OCI-LY7 (cell line): ENCODE measurements at regions not wholly inside any gene's neighbourhood (a gene's known extent, or its start where the extent isn't known, plus 50 kb on each side); places are given as distances from the start of the nearest gene placed in this dataset.

Experiments used
- EZH2phosphoT487 ChIP-seq: fragments of 200-600 bp; sonication (generic); IDR thresholded peaks from 2 replicates; pipeline ENCODE4 v1.6.1; 2018; ENCODE audit warnings: low read depth, borderline replicate concordance, mild to moderate bottlenecking, mixed run types, antibody characterized with exemption, low read length, moderate library complexity, mixed read lengths
- TF ChIP-seq, protein P1 (sequence below): fragments of 200-600 bp; sonication (generic); conservative IDR thresholded peaks from 2 replicates; pipeline ENCODE4 v1.5.1; 2014; ENCODE audit warnings: mild to moderate bottlenecking, antibody characterized with exemption, low read length, moderate library complexity, mixed read lengths

DNA sequence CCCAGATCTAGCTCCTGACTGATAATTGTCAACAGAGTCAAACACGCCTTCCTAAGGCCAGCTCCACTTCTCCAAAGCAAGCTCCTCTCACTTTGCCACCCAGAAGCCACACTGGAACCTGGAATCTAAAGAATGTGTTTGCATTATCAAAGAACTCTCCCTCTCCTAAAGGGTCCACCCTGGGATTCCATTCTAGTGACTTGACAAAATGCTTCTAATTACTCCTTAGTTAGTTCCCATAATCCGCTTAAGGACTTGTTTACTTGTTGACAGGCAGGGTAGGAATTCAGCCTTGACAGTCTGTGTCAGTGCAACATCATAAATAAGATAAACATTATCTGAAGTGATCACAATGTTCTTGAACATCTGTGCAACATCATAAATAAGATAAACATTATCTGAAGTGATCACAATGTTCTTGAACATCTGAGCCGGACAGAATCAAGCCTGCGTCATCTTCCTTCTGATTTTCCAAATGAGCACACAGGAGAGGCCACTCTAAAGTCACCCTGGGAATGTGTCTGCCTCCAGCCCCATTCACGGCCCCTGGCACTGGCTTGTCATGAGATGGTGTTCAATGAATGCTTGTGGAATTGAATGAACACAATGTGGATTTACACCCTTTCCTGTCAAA lies 512.1 kb downstream of the IRS2 start:
- TF ChIP-seq, protein P1, sequence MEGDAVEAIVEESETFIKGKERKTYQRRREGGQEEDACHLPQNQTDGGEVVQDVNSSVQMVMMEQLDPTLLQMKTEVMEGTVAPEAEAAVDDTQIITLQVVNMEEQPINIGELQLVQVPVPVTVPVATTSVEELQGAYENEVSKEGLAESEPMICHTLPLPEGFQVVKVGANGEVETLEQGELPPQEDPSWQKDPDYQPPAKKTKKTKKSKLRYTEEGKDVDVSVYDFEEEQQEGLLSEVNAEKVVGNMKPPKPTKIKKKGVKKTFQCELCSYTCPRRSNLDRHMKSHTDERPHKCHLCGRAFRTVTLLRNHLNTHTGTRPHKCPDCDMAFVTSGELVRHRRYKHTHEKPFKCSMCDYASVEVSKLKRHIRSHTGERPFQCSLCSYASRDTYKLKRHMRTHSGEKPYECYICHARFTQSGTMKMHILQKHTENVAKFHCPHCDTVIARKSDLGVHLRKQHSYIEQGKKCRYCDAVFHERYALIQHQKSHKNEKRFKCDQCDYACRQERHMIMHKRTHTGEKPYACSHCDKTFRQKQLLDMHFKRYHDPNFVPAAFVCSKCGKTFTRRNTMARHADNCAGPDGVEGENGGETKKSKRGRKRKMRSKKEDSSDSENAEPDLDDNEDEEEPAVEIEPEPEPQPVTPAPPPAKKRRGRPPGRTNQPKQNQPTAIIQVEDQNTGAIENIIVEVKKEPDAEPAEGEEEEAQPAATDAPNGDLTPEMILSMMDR, result no peak
- no peak for TF ChIP-seq EZH2phosphoT487
